NCI-H446 treated with DMSO at 0.1 percent for 48 hours (cell line): ENCODE measurements at regions not wholly inside any gene's neighbourhood (a gene's known extent, or its start where the extent isn't known, plus 50 kb on each side); places are given as distances from the start of the nearest gene placed in this dataset.
"Not testable (repeated sequence)": the region's sequence is repeated elsewhere in the genome, so short reads cannot be mapped to it uniquely, and the experiment has no call there.

ENCODE experiments used
- DNase-seq: peaks from one replicate; lab custom pipeline; 2025; lab: John Stamatoyannopoulos, UW

DNA sequence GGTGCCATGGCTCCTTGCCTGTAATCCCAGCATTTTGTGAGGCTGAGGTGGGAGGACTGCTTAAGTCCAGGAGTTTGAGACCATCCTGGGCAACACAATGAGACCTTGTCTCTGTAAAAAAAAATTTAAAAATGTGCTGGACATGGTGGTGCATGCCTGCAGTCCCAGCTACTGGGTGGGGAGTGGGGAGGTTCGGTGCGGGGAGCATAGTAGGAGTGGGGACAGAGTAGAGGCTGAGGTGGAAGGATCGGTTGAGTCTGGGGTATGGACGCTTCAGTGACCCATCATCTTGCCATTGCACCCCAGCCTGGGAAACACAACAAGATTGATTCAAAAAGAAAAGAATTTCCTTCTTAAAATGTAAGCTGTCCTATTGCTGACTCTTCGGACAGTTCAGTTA lies 1490.0 kb upstream of the GBE1 start:
- DNase-seq = no peak

DNA sequence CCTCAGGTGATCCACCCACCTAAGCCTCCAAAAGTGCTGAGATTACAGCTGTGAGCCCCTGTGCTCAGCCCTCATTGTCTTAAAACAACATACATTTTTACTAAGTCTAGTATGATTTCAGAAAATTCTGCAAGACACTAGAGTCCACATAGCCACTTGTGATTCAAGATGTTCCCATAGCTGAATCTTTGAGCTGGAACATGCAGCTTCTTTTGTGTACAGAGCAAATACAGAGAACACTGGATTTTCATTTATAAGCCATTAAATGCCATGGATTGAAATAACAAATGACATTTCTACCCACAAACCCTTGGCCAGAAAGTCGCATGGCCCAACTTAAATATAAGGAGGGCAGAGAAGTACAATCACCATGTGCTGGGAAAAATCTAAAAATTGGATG lies 1489.2 kb upstream of the GBE1 start:
- DNase-seq = no peak

DNA sequence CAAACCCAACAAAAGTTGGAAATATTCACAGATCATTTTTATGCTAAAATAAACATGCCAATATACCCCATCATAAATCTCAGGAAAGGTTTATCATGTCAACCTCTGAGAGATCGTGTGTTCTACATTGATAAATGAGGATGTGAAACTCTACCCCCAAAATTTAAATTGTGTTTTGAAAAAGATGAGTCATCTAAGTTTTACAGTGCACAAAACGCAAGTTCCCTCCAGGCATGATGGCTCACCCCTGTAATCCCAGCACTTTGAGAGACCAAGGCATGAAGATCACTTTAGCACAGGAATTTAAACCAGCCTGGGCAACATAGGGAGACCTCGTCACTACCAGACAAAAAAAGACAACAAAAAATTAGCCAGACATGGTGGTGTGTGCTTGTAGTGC lies 1487.0 kb upstream of the GBE1 start:
- no peak for DNase-seq

DNA sequence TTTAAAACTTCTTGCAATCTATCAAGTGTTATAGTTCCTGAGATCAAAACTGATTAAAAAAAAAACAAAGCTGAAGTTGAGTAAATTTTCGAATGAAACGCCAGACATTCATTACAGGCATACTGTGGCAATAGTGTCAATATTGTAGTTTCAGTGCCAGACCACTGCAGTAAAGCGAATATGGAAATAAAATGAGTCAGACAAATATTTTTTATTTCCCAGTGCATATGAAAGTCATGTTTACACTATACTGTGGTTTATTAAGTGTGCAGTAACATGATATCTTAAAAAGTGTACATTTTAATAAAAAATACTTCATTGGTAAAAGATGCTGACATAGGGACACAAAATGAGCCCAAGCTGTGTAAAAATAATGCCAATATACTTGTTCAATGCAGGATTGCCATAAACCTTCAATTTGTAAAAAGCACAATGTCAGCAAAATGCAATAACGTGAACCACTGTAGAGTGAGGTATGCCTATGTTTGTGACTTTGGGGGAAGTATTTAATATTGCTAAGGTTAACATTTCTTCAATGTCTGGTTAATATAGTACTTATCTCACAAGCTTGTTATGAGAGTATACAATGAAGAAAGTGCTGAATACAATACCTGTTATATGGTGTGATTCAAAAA lies 1473.9 kb upstream of the GBE1 start:
- no peak for DNase-seq

DNA sequence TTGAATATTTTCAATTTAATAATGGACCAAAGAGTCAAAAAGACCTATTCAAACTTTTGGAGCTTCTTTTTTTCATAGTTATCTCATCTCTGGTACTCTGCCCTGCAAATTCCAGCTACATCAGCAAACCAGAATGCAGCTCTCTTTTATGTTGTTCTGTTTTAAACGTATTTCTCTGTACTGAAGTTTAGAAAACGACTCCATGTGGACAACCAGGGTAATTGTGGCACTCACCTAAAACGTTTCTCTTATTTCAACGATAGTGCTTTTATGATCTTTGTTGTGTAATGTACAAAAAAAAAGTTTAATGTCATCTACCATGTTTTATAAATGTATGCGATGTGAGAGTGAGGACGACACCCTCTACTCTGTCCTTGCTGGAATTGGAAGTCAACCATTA lies 1472.3 kb upstream of the GBE1 start:
- no peak for DNase-seq

DNA sequence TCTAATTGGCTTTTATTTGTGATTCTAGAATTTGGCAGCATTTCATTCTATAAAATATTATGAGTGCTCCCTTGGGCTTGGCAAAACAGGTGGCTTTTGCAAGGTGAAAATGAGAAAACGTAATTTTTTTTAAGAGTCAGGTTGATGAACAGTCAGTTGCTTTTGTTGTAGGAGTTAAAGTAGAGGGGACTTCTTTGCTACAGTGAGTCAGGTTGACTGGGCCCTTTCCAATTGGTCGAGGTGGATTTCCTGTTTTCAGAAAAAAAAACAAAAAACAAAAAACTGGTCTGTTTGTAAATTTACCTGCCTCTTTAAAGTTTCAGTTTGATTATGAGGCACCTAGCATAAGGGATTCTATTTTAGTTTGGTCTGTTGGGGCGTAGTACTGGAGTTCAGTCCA lies 1469.4 kb upstream of the GBE1 start:
- no peak for DNase-seq

DNA sequence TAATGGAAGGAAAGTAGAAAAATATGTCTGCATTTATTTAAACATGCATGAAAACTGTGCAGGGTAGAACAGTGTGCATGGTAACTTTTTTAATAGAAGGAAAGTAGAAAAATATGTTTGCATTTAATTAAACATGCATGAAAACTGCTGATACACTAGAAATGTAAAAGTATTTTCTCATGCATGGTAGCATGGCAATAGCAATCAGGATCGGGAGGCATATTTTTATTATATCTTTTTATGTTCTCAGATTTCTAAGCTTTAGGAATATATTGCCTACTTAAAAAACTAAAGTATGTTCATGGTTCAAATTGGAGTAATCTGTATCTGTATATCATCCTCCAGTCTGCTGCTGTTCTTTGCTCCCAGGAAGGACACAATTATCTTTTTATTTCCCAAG lies 1468.9 kb upstream of the GBE1 start:
- no peak for DNase-seq

DNA sequence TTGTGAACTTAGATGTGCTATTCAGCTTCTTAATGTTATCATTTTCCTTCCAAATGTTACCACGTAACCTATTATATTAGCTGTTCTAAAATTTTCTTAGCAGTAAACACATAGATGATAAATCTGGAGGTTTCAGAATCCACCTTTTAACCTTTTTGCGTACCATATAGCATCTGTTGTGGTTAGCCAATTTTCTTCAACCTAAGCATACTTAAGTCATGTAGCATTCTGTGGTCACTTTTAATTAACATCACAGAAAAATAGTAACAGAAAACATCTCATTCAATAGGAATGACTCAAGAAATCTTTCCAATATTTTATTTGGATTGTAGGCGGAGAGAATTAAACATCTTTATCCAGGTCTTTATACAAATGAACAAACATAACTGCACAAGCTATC lies 1465.3 kb upstream of the GBE1 start:
- no peak for DNase-seq

DNA sequence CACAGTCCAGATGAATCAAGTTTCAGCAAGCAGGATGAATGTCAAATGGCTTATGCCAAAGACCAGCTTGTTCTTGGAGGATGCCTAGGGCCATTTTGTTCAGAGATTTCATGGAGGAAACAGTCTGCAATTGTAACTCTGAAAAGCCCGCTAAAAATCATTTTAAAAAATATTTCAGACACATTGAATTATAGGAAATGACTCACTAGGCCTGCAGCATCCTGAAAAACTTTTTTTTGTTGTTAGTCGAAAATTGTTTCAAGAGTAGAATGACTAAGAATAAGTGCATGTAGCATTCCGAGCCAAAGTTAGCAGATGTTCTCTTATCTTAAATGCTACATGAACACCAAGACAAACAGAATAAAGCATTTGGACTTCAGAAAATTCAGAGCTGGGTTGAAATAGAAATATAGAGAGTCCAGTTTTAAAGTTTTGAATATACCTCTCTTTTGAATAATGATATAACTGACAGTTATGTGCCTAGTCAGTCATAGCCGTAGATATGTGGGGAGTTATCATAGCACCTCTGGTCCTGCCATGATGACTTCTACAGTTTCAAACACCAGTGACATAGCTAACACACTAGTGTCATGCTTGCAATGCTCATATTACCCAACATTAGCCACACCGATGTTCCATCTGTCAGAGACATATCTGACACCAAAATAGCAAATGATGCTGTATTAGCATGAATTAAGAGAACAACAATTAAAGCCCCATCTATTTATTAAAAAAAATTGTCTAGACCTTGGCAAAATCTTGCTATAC lies 1462.8 kb upstream of the GBE1 start:
- DNase-seq = no peak

DNA sequence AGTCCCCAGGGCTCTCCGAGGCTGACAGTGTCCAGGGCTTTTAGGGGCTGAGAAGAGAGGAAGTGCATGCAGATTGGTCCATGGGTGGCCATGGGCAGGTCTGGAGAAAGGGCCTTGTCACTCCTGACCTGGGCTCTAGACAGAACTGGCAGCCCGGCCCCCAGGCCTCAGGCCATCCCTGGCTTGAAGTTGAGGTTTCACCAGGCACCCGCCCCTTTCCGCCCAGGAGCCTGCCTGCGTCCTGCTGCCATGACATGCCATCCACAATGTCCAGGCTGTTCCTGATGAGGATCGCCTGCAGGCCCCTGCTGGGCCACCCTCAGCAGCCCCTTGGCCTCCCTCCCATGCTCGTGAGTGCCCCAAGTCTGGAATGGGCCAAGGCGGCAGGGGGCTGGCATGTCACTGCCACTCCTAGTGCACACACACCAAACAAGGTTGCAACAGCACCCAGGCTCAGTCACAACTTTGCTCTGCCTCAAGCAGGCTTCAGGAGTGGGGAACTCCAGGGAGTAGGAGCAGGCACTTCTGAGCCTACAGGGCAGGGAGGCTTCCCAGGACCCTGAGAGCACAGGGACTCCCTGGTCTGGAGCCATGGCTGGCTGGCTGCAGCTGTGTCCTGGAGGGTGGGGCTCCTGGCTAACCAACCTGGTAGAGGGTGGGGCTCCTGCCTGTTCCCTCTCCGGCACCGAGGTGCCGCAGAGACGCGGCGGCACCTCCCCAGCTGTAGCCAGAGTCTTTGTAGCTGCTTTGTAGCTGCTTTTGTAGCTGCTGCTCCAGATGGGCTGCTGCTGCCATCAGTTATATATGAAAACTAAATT lies 1457.1 kb upstream of the GBE1 start:
- no peak for DNase-seq

DNA sequence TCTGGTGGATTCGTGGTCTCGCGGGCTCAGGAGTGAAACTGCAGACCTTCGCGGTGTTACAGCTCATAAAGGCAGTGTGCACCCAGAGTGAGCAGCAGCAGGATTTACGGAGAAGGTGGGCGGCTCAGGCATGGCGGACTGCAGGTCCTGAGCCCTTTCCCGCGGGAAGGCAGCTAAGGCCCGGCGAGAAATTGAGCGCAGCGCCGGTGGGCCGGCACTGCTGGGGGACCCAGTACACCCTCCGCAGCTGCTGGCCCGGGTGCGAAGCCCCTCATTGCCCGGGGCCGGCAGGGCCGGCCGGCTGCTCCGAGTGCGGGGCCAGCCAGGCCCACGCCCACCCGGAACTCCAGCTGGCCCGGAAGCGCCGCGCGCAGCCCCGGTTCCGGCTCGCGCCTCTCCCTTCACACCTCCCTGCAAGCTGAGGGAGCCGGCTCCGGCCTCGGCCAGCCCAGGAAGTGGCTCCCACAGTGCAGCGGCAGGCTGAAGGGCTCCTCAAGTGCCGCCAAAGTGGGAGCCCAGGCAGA lies 1456.2 kb upstream of the GBE1 start:
- not testable (repeated sequence) for DNase-seq

DNA sequence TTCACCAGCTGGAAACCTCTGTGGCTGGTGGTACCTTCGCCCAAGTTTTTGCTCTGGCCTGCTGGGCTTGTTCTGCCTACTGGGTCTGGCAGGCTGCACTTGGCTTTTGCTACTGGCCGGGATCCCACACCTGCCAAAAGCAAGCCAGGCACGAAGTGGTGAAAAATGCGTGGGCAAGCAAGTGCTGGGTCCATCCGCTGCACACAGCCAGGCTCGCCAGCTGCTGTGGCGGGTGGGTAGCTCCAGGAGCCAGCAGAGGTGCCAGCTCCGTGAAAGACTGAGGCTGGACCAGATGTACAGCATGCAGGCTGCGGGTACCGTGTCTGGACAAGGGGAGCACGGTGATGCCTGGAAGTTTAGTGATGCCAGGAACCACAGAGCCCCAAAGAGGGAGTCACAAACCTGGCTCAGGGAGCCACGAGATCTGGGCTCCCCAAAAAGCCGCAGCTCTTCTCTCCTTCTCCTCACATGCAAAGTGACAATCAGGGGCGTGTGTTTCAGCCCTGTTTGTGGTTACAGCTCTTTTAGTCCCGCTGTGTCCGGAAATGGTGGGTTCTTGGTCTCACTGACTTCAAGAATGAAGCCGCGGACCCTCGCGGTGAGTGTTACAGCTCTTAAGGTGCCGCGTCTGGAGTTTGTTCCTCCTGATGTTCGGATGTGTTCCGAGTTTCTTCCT lies 1455.6 kb upstream of the GBE1 start:
- peak; percentile 19 for DNase-seq

DNA sequence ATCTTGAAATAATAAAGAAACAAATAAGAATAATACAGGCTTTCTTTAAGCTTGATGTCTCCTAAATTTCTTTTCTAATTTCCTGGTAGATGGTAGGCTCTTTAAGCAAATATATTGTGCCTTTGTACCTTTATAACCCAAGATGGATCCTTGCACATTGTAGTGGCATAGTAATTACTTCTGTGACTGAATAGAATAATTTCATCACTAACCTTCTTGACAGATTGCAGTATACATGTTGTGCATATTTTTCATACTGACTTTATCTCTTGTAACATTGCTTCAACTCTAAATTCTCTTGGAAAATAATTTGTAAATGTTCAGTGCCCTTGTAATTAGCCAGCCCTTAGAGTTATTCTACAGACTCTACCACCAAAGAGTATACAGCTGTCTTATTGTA lies 1433.8 kb upstream of the GBE1 start:
- no peak for DNase-seq

DNA sequence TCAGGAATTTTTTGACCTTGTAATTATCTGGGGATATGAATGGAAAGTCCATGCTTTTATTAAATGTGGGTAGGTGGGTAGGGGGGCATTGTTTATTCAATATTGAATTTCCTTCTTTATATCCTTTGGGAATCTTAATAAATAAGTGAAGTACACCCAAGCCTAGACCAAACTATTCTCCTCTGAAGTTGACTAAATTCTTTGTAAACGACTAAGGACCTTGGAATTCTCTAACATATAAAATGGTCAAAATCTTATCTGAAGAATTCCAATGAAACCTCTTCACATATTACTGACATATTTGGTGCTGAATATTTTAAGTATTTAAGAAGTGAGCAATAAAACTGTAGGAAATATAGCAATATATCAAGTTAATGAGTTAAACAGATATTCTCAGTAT lies 1432.1 kb upstream of the GBE1 start:
- no peak for DNase-seq

DNA sequence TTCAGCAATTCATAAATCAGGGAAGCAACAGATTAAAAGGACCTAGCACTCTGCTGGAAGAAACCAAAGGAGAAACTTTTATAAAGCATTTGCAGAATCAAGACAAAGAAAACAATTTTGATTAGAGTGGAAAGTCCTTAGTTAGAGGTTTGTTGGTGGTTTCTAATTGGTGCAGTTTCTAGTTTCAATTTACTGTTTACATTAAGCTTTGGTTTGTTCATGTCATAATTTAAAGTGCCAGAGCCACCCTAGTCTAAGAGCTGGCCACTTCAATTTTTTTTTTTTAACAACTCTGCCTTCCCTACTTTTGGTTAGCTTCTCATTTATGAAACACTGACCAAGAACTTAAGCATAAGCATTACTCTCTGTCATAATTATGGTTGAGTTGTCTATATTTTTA lies 1428.2 kb upstream of the GBE1 start:
- no peak for DNase-seq

DNA sequence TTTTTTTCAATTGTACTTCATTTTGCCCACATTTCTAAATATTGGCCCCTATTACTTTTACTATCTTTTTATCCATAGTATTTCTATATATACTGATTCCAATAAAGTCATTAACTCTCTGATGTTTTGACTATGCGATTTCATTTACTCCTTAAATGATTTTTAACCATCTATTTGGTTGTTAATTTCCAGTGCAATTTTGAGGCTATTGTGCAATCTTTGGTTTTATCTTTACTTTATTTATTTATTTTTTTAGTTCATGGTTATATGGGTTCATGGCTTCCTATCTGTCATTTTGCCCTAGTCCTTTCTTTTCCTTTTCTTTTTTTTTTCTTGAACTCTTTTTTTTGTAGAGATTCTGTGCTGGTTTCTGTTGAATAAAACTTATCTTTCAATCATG lies 1408.0 kb upstream of the GBE1 start:
- no peak for DNase-seq

DNA sequence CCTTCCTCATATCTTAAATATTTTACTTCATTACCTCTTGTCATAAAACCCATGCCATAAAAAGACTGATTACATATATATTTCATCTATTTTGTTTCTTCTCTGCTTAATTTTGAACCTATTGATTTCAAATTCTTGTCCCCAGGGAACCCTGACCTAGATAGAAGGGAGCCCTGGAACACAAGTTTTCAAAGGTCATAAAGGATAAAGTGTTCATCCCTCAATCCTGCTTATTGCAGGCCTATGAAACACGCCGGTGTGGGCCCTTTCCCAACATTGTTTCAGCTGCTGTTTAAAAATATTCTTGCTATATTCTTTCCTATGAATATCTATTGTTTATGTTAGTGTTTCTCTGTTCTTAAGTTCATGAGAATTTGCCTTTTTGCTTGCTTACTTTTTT lies 1389.5 kb upstream of the GBE1 start:
- no peak for DNase-seq

DNA sequence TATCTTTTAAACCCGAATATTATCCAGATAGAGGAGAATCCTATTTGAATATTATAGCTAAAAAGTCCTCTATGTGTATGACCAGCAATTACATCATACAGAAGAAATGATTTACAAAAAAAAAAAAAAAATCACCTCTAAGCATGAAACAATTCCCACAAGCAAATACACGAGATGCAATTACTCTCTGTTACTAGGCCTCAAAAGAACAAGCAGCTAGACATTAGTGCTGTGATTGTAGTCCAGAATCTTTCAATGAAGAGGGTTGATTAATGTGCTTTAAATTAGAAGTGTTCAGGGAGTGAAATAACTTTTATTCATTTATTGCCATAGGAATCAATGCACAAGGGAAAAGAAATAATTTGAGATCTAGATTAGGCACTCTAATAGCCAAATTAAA lies 1379.5 kb upstream of the GBE1 start:
- no peak for DNase-seq

DNA sequence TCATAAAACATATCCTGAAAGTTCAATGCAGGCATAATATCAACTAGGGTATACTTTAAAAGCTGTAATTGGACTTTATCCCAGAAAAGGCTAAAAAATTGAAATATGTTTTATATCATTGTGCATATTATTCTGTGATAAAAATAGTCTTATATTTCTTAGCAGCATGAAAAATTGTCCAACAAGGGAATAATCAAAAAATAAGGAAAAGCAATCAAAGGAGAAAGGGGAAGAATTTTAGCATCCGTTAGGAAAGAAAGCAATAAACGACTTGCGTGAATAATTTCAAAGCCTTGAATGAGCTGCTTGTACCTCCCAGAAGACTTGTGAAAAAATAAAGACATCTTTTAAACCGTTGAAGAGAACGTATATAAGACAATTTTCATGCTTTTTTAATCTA lies 1369.8 kb upstream of the GBE1 start:
- DNase-seq = no peak

DNA sequence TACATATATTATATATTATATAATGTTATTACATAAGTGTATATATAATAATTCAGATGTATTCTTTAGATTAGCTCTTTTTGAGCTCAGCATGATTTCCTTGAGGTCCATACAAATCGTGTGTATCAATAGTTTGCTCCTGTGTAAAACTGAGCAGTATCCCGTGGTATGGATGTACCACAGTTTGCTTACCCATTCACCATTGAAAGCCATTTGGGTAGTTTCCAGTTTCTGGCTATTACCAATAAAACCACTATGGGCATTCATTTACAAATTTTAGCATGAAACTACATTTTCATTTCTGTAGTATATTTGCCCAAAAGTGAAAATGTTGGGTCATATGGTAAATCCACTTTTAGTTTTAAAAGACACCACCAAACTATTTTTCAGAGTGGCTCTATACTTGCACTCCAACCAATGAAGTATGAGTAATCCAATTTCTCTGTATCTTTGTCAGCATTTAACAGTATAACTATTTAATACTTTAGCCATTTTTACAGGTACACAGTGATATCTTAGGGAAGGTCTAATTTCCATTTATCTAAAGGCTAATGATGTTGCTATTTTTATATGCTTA lies 1361.4 kb upstream of the GBE1 start:
- no peak for DNase-seq

DNA sequence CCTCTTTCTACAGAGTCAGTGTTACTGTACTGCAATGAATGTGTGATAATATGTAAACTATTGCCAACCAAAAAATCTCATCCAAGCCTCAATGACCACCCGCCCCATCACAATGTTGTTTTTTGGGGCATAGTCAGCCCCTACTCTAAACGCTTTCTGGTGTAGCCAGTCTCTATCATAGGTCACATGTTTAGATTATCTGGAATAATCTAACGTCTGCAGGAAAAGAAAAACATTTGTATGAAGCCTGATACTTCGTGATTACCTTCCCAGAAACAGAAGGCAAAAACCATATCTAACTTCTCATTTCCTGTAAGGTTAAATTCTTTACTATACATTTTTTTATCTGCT lies 1331.8 kb upstream of the GBE1 start:
- DNase-seq = no peak
